K562 (cell line): ENCODE measurements at regions not wholly inside any gene's neighbourhood (a gene's known extent, or its start where the extent isn't known, plus 50 kb on each side); places are given as distances from the start of the nearest gene placed in this dataset.

Experiments
- CLOCK ChIP-seq: fragments of 250-450 bp; sonication (Bioruptor Pico); IDR thresholded peaks from 2 replicates; pipeline ENCODE4 v1.4.0; 2020; ENCODE audit warnings: mild to moderate bottlenecking, moderate library complexity, borderline replicate concordance
- CTCFL ChIP-seq: IDR thresholded peaks from 2 replicates; pipeline ENCODE4 v1.6.1; 2011; ENCODE audit warnings: borderline replicate concordance, low read depth, mild to moderate bottlenecking, moderate library complexity, low read length; ENCODE audit not compliant: insufficient read depth, poor library complexity, severe bottlenecking
- EZH2 ChIP-seq: IDR thresholded peaks from 2 replicates; pipeline ENCODE4 v1.6.1; 2012; ENCODE audit warnings: low read depth, mild to moderate bottlenecking, inconsistent platforms, low read length, borderline replicate concordance
- FOXA3 ChIP-seq, 2 experiments: fragments of 450-650 bp in 1 of 2; sonication (generic) in 1 of 2; formaldehyde crosslinking; IDR thresholded peaks in 1 of 2; conservative IDR thresholded peaks in 1 of 2; 2 replicates each; pipeline versions ENCODE4 v1.4.0 to v1.8.0; 2020 to 2022; ENCODE audit warnings: mild to moderate bottlenecking in 2 of 2, missing genetic modification reagents in 1 of 2
- FOXJ2 ChIP-seq: fragments of 200-800 bp; sonication (Bioruptor generic); IDR thresholded peaks from 2 replicates; pipeline ENCODE4 v1.6.1; 2016; ENCODE audit warnings: missing genetic modification characterization, missing compliant biosample characterization
- HINFP ChIP-seq: fragments of 450-650 bp; conservative IDR thresholded peaks from 2 replicates; pipeline ENCODE4 v1.6.1; 2016; ENCODE audit warnings: missing genetic modification characterization, low read depth, mild to moderate bottlenecking, control low read depth, missing compliant biosample characterization
- MTA2 ChIP-seq: fragments of 450-650 bp; IDR thresholded peaks from 2 replicates; pipeline ENCODE4 v1.6.1; 2016; ENCODE audit warnings: low read depth
- NCOA2 ChIP-seq, 2 experiments: fragments of 450-650 bp; IDR thresholded peaks; 2 replicates each; pipeline ENCODE4 v1.6.1; 2018; ENCODE audit warnings: mild to moderate bottlenecking in 2 of 2, moderate library complexity in 1 of 2; ENCODE audit not compliant: partially characterized antibody in 2 of 2
- NCOR1 ChIP-seq: fragments of 450-650 bp; IDR thresholded peaks from 2 replicates; pipeline ENCODE4 v1.6.1; 2016; ENCODE audit warnings: mild to moderate bottlenecking, moderate library complexity
- NFIC ChIP-seq: fragments of 450-650 bp; IDR thresholded peaks from 2 replicates; pipeline ENCODE4 v1.6.1; 2017; ENCODE audit warnings: mild to moderate bottlenecking, inconsistent platforms
- PBX2 ChIP-seq, 2 experiments: IDR thresholded peaks in 1 of 2; conservative IDR thresholded peaks in 1 of 2; 2 replicates each; pipeline ENCODE4 v1.6.1; 2016; ENCODE audit warnings: low read depth in 2 of 2, mild to moderate bottlenecking in 1 of 2, missing compliant biosample characterization in 1 of 2, missing genetic modification characterization in 1 of 2, moderate library complexity in 1 of 2
- PTRF ChIP-seq: fragments of 450-650 bp; IDR thresholded peaks from 2 replicates; pipeline ENCODE4 v1.6.1; 2016; ENCODE audit warnings: mild to moderate bottlenecking, missing genetic modification characterization, missing compliant biosample characterization
- SUPT5H ChIP-seq: fragments of 450-650 bp; IDR thresholded peaks from 2 replicates; pipeline ENCODE4 v1.6.1; 2016
- ZNF277 ChIP-seq: fragments of 250-450 bp; sonication (Bioruptor Pico); IDR thresholded peaks from 2 replicates; pipeline ENCODE4 v1.8.0; 2022; ENCODE audit warnings: inconsistent platforms, mild to moderate bottlenecking, moderate library complexity, borderline replicate concordance
- ZNF444 ChIP-seq: fragments of 250-450 bp; sonication (Bioruptor Pico); IDR thresholded peaks from 2 replicates; pipeline ENCODE4 v1.4.0; 2020; ENCODE audit warnings: mild to moderate bottlenecking, moderate library complexity

- TF ChIP-seq ZNF277 (CRISPR knock-in tag) (no peak), NCOR1 (peak; percentile 86), CLOCK (CRISPR knock-in tag) (no peak), MTA2 (peak; percentile 61; the same call in 1 of the 2 replicates), HINFP (no peak), CTCFL (no peak), PBX2 (CRISPR knock-in tag; IDR thresholded peaks at IDR 0.05; ENCODE audit: low read depth) (no peak), PBX2 (tag; conservative IDR thresholded peaks at IDR 0.05; ENCODE audit: low read depth) (peak; percentile 94), EZH2 (no peak), NCOA2 (IDR thresholded peaks at IDR 0.05; ENCODE audit: partially characterized antibody in 2 of 2) (no peak), NFIC (peak; percentile 73), FOXA3 (CRISPR knock-in tag; conservative IDR thresholded peaks at IDR 0.05 in 1 of 2, IDR thresholded peaks at IDR 0.05 in 1 of 2) (peak in 1 of 2 experiments; percentile 85; a peak in 2 of 4 replicates), FOXJ2 (0 out of 2 replicates have a peak, but pooled peaks have one; percentile 36), PTRF (tag) (no peak), SUPT5H (no peak), ZNF444 (CRISPR knock-in tag) (no peak)
Measured at GRCh38 chr2:126990605-126991532, 92.2 kb downstream of the TEX51 start (continued).
